GM23338 (cell line): ENCODE measurements at regions not wholly inside any gene's neighbourhood (a gene's known extent, or its start where the extent isn't known, plus 50 kb on each side); places are given as distances from the start of the nearest gene placed in this dataset.

Source experiments
- CREB1 ChIP-seq: fragments of 250-450 bp; sonication (Bioruptor Pico); IDR thresholded peaks from 2 replicates; pipeline ENCODE4 v1.5.0; 2020; ENCODE audit warnings: low read depth, mild to moderate bottlenecking, moderate library complexity
- EZH2phosphoT487 ChIP-seq: fragments of 200-600 bp; sonication (generic); IDR thresholded peaks from one replicate; pipeline ENCODE4 v1.8.1; 2018; ENCODE audit warnings: antibody characterized with exemption; ENCODE audit not compliant: unreplicated experiment
- POLR2AphosphoS5 ChIP-seq: IDR thresholded peaks from 2 replicates; pipeline ENCODE4 v1.6.1; 2016; ENCODE audit warnings: antibody characterized with exemption, low read depth
- STAT1 ChIP-seq: IDR thresholded peaks from one replicate; pipeline ENCODE4 v1.6.1; 2016; ENCODE audit warnings: antibody characterized with exemption; ENCODE audit not compliant: unreplicated experiment
- ZNF114 ChIP-seq: fragments of 250-450 bp; sonication (Bioruptor Pico); IDR thresholded peaks from 2 replicates; pipeline ENCODE4 v1.5.0; 2020; ENCODE audit warnings: mild to moderate bottlenecking, moderate library complexity
- ZNF331 ChIP-seq: fragments of 250-450 bp; sonication (Bioruptor Pico); IDR thresholded peaks from 2 replicates; pipeline ENCODE4 v1.5.0; 2020; ENCODE audit warnings: low read depth, mild to moderate bottlenecking, moderate library complexity
- TF ChIP-seq, protein P1 (sequence below): fragments of 250-450 bp; sonication (Bioruptor Pico); IDR thresholded peaks from 2 replicates; pipeline ENCODE4 v1.5.0; 2020; ENCODE audit warnings: mild to moderate bottlenecking, moderate library complexity
- TF ChIP-seq, protein P2 (sequence below): IDR thresholded peaks from one replicate; pipeline ENCODE4 v1.6.1; 2018; ENCODE audit warnings: antibody characterized with exemption; ENCODE audit not compliant: unreplicated experiment
- TF ChIP-seq, protein P3 (sequence below): IDR thresholded peaks from 2 replicates; pipeline ENCODE4 v1.6.1; 2016; ENCODE audit warnings: antibody characterized with exemption

DNA sequence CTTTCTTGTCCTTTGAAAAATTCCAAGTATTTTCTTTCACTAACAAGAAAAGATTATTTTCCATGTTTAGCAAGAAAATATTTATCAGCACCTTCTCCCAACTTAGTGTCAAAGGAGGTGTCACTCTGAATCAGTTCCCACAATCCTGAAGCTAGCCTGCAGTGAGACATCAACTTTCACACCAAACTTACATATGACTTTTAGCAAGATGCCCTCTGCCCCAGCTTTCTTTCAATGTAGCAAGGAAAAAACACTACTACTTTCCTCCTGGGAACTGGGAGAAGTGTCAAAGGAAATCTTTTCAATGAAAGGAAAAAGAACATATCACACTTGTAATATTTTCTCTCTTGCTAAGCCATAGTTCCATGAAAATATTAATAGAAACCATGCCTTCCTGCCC is 50.9 kb upstream of the PALMD start (continued):
- TF ChIP-seq, protein P1, sequence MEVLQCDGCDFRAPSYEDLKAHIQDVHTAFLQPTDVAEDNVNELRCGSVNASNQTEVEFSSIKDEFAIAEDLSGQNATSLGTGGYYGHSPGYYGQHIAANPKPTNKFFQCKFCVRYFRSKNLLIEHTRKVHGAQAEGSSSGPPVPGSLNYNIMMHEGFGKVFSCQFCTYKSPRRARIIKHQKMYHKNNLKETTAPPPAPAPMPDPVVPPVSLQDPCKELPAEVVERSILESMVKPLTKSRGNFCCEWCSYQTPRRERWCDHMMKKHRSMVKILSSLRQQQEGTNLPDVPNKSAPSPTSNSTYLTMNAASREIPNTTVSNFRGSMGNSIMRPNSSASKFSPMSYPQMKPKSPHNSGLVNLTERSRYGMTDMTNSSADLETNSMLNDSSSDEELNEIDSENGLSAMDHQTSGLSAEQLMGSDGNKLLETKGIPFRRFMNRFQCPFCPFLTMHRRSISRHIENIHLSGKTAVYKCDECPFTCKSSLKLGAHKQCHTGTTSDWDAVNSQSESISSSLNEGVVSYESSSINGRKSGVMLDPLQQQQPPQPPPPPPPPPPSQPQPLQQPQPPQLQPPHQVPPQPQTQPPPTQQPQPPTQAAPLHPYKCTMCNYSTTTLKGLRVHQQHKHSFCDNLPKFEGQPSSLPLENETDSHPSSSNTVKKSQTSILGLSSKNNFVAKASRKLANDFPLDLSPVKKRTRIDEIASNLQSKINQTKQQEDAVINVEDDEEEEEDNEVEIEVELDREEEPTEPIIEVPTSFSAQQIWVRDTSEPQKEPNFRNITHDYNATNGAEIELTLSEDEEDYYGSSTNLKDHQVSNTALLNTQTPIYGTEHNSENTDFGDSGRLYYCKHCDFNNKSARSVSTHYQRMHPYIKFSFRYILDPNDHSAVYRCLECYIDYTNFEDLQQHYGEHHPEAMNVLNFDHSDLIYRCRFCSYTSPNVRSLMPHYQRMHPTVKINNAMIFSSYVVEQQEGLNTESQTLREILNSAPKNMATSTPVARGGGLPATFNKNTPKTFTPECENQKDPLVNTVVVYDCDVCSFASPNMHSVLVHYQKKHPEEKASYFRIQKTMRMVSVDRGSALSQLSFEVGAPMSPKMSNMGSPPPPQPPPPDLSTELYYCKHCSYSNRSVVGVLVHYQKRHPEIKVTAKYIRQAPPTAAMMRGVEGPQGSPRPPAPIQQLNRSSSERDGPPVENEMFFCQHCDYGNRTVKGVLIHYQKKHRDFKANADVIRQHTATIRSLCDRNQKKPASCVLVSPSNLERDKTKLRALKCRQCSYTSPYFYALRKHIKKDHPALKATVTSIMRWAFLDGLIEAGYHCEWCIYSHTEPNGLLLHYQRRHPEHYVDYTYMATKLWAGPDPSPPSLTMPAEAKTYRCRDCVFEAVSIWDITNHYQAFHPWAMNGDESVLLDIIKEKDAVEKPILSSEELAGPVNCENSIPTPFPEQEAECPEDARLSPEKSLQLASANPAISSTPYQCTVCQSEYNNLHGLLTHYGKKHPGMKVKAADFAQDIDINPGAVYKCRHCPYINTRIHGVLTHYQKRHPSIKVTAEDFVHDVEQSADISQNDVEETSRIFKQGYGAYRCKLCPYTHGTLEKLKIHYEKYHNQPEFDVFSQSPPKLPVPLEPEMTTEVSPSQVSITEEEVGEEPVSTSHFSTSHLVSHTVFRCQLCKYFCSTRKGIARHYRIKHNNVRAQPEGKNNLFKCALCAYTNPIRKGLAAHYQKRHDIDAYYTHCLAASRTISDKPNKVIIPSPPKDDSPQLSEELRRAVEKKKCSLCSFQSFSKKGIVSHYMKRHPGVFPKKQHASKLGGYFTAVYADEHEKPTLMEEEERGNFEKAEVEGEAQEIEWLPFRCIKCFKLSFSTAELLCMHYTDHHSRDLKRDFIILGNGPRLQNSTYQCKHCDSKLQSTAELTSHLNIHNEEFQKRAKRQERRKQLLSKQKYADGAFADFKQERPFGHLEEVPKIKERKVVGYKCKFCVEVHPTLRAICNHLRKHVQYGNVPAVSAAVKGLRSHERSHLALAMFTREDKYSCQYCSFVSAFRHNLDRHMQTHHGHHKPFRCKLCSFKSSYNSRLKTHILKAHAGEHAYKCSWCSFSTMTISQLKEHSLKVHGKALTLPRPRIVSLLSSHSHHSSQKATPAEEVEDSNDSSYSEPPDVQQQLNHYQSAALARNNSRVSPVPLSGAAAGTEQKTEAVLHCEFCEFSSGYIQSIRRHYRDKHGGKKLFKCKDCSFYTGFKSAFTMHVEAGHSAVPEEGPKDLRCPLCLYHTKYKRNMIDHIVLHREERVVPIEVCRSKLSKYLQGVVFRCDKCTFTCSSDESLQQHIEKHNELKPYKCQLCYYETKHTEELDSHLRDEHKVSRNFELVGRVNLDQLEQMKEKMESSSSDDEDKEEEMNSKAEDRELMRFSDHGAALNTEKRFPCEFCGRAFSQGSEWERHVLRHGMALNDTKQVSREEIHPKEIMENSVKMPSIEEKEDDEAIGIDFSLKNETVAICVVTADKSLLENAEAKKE (CRISPR knock-in tag), result no peak
- no peak for TF ChIP-seq STAT1
- TF ChIP-seq CREB1, result no peak
- TF ChIP-seq, protein P2, sequence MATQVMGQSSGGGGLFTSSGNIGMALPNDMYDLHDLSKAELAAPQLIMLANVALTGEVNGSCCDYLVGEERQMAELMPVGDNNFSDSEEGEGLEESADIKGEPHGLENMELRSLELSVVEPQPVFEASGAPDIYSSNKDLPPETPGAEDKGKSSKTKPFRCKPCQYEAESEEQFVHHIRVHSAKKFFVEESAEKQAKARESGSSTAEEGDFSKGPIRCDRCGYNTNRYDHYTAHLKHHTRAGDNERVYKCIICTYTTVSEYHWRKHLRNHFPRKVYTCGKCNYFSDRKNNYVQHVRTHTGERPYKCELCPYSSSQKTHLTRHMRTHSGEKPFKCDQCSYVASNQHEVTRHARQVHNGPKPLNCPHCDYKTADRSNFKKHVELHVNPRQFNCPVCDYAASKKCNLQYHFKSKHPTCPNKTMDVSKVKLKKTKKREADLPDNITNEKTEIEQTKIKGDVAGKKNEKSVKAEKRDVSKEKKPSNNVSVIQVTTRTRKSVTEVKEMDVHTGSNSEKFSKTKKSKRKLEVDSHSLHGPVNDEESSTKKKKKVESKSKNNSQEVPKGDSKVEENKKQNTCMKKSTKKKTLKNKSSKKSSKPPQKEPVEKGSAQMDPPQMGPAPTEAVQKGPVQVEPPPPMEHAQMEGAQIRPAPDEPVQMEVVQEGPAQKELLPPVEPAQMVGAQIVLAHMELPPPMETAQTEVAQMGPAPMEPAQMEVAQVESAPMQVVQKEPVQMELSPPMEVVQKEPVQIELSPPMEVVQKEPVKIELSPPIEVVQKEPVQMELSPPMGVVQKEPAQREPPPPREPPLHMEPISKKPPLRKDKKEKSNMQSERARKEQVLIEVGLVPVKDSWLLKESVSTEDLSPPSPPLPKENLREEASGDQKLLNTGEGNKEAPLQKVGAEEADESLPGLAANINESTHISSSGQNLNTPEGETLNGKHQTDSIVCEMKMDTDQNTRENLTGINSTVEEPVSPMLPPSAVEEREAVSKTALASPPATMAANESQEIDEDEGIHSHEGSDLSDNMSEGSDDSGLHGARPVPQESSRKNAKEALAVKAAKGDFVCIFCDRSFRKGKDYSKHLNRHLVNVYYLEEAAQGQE, result no peak
- TF ChIP-seq, protein P3, sequence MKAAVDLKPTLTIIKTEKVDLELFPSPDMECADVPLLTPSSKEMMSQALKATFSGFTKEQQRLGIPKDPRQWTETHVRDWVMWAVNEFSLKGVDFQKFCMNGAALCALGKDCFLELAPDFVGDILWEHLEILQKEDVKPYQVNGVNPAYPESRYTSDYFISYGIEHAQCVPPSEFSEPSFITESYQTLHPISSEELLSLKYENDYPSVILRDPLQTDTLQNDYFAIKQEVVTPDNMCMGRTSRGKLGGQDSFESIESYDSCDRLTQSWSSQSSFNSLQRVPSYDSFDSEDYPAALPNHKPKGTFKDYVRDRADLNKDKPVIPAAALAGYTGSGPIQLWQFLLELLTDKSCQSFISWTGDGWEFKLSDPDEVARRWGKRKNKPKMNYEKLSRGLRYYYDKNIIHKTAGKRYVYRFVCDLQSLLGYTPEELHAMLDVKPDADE, result no peak
- TF ChIP-seq ZNF114 (CRISPR knock-in tag), result no peak
- TF ChIP-seq POLR2AphosphoS5, result no peak
- TF ChIP-seq EZH2phosphoT487, result no peak
- no peak for TF ChIP-seq ZNF331 (CRISPR knock-in tag)
